SK-N-MC (cell line): ENCODE measurements at regions not wholly inside any gene's neighbourhood (a gene's known extent, or its start where the extent isn't known, plus 50 kb on each side); places are given as distances from the start of the nearest gene placed in this dataset.

Source experiments
- EZH2 ChIP-seq: fragments of 200-600 bp; sonication (generic); IDR thresholded peaks from one replicate; pipeline ENCODE4 v1.6.1; 2017; ENCODE audit warnings: antibody characterized with exemption
- FOXP2 ChIP-seq: optimal IDR thresholded peaks from 2 replicates; pipeline ENCODE3; 2011; ENCODE audit warnings: mild to moderate bottlenecking, moderate library complexity; ENCODE audit not compliant: insufficient read depth; ENCODE audit errors: extremely low read length, control extremely low read depth
- POLR2AphosphoS5 ChIP-seq: IDR thresholded peaks from 2 replicates; pipeline ENCODE4 v1.6.1; 2012; ENCODE audit warnings: mild to moderate bottlenecking, low read depth, low read length, borderline replicate concordance

- no peak for TF ChIP-seq EZH2
- TF ChIP-seq POLR2AphosphoS5 = no peak
- no peak for TF ChIP-seq FOXP2
Measured at GRCh38 chr3:180116658-180117057, 79.9 kb upstream of the PEX5L start.
